ENCODE measurements at regions not wholly inside any gene's neighbourhood (a gene's known extent, or its start where the extent isn't known, plus 50 kb on each side); places are given as distances from the start of the nearest gene placed in this dataset.

GRCh38 chr7:119802147-119802546, 470.8 kb upstream of the KCND2 start:
- TF ChIP-seq, protein P1, sequence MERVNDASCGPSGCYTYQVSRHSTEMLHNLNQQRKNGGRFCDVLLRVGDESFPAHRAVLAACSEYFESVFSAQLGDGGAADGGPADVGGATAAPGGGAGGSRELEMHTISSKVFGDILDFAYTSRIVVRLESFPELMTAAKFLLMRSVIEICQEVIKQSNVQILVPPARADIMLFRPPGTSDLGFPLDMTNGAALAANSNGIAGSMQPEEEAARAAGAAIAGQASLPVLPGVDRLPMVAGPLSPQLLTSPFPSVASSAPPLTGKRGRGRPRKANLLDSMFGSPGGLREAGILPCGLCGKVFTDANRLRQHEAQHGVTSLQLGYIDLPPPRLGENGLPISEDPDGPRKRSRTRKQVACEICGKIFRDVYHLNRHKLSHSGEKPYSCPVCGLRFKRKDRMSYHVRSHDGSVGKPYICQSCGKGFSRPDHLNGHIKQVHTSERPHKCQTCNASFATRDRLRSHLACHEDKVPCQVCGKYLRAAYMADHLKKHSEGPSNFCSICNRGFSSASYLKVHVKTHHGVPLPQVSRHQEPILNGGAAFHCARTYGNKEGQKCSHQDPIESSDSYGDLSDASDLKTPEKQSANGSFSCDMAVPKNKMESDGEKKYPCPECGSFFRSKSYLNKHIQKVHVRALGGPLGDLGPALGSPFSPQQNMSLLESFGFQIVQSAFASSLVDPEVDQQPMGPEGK (CRISPR knock-in tag; IDR thresholded peaks at IDR 0.05; ENCODE audit: borderline replicate concordance) = no peak
- no peak for TF ChIP-seq ZNF8 (CRISPR knock-in tag; IDR thresholded peaks at IDR 0.05)
- no peak for TF ChIP-seq OSR1 (CRISPR knock-in tag; IDR thresholded peaks at IDR 0.05)
- no peak for TF ChIP-seq ARNTL (CRISPR knock-in tag; IDR thresholded peaks at IDR 0.05; ENCODE audit: borderline replicate concordance, low read depth)
- no peak for TF ChIP-seq SNAI2 (CRISPR knock-in tag; IDR thresholded peaks at IDR 0.05)
- no peak for TF ChIP-seq ZFP3 (CRISPR knock-in tag; IDR thresholded peaks at IDR 0.05)
- TF ChIP-seq CREB5 (CRISPR knock-in tag; IDR thresholded peaks at IDR 0.05; ENCODE audit: low read depth) = no peak
- no peak for TF ChIP-seq ZNF565 (CRISPR knock-in tag; conservative IDR thresholded peaks at IDR 0.05; ENCODE audit: low read depth)
- TF ChIP-seq RARB (CRISPR knock-in tag; IDR thresholded peaks at IDR 0.05) = no peak
- no peak for TF ChIP-seq CSRNP3 (CRISPR knock-in tag; IDR thresholded peaks at IDR 0.05)
- no peak for TF ChIP-seq BACH2 (CRISPR knock-in tag; IDR thresholded peaks at IDR 0.05; ENCODE audit: borderline replicate concordance)

Measured in SK-N-SH treated with all-trans-retinoic acid at 6 μM for 48 hours (cell line).